CD14-positive monocyte (primary cell): ENCODE measurements at regions not wholly inside any gene's neighbourhood (a gene's known extent, or its start where the extent isn't known, plus 50 kb on each side); places are given as distances from the start of the nearest gene placed in this dataset.
A peak's percentile ranks its signal among the peaks of the same experiment; 100 is the strongest.

Experiments
- DNase-seq, 3 donors: peaks; one replicate each; pipeline ENCODE4 v3.0.0-alpha.2; 2011 to 2022
- H2AFZ ChIP-seq: 2 replicates; pipeline ENCODE4 v1.6.0; 2012; ENCODE audit warnings: mild to moderate bottlenecking, low read depth, low read length, inconsistent platforms; ENCODE audit not compliant: insufficient read depth, poor library complexity, severe bottlenecking
- H3K27ac ChIP-seq, 2 donors: 1 replicate in 1 of 2; 2 replicates in 1 of 2; pipeline ENCODE4 v1.5.1; 2012 to 2013; ENCODE audit warnings: low read length in 2 of 2, control low read depth in 1 of 2, inconsistent platforms in 1 of 2, low read depth in 1 of 2, mild to moderate bottlenecking in 1 of 2
- H3K27me3 ChIP-seq, 2 donors: one replicate each; pipeline versions ENCODE4 v1.6.0 to v1.6.1; 2011 to 2013; ENCODE audit warnings: low read length in 2 of 2; ENCODE audit not compliant: control insufficient read depth in 2 of 2, insufficient read depth in 2 of 2
- H3K36me3 ChIP-seq, 2 donors: replicated peaks in 1 of 2; 1 replicate in 1 of 2; 2 replicates in 1 of 2; pipeline versions ENCODE4 v1.5.1 to v1.6.1; 2012 to 2013; ENCODE audit warnings: low read length in 2 of 2, control low read depth in 1 of 2, inconsistent platforms in 1 of 2, mild to moderate bottlenecking in 1 of 2; ENCODE audit not compliant: insufficient read depth in 2 of 2, control insufficient read depth in 1 of 2
- H3K4me1 ChIP-seq, 2 donors: 1 replicate in 1 of 2; 2 replicates in 1 of 2; pipeline versions ENCODE4 v1.5.1 to v1.6.1; 2012 to 2013; ENCODE audit warnings: low read length in 2 of 2, control low read depth in 1 of 2, inconsistent platforms in 1 of 2, mild to moderate bottlenecking in 1 of 2, moderate library complexity in 1 of 2; ENCODE audit not compliant: insufficient read depth in 2 of 2, control insufficient read depth in 1 of 2
- H3K4me2 ChIP-seq: replicated peaks from 2 replicates; pipeline ENCODE3; 2012; ENCODE audit warnings: low read length, moderate library complexity, mild to moderate bottlenecking; ENCODE audit not compliant: poor library complexity, severe bottlenecking; ENCODE audit errors: extremely low read depth
- H3K4me3 ChIP-seq, 3 experiments: fragments of 200-600 bp in 1 of 3; sonication (generic) in 1 of 3; replicated peaks in 1 of 3; 1 replicate in 2 of 3; 2 replicates in 1 of 3; pipeline ENCODE4 v1.5.1; 2011 to 2013; ENCODE audit warnings: low read length in 3 of 3, mild to moderate bottlenecking in 3 of 3, control low read depth in 2 of 3, low read depth in 2 of 3, inconsistent platforms in 1 of 3, moderate library complexity in 1 of 3
- H3K79me2 ChIP-seq: 2 replicates; pipeline ENCODE4 v1.6.0; 2012; ENCODE audit warnings: mild to moderate bottlenecking, control low read depth, inconsistent platforms, low read length, moderate library complexity; ENCODE audit not compliant: insufficient read depth
- H3K9ac ChIP-seq: 2 replicates; pipeline ENCODE4 v1.6.0; 2017; ENCODE audit warnings: low read length, mild to moderate bottlenecking; ENCODE audit not compliant: insufficient read depth, poor library complexity, severe bottlenecking
- H3K9me3 ChIP-seq, 2 donors: replicated peaks in 1 of 2; 1 replicate in 1 of 2; 2 replicates in 1 of 2; pipeline versions ENCODE4 v1.5.1 to v1.6.1; 2012 to 2013; ENCODE audit warnings: low read length in 2 of 2, control low read depth in 1 of 2; ENCODE audit not compliant: control insufficient read depth in 1 of 2, insufficient read depth in 1 of 2
- H4K20me1 ChIP-seq: 2 replicates; pipeline ENCODE4 v1.6.0; 2012; ENCODE audit warnings: mild to moderate bottlenecking, low read length, control low read depth, moderate library complexity; ENCODE audit not compliant: insufficient read depth
- H3K27ac Mint-ChIP-seq, 7 donors: one replicate each; pipeline ENCODE4 v1.8.0; 2020; ENCODE audit warnings: mild to moderate bottlenecking in 7 of 7, mixed read lengths in 7 of 7, moderate library complexity in 6 of 7, inconsistent platforms in 2 of 7
- H3K27me3 Mint-ChIP-seq, 3 donors: one replicate each; pipeline ENCODE4 v1.8.0; 2021 to 2022; ENCODE audit warnings: low read depth in 3 of 3, mild to moderate bottlenecking in 3 of 3, mixed read lengths in 3 of 3, moderate library complexity in 3 of 3, inconsistent platforms in 1 of 3
- H3K36me3 Mint-ChIP-seq, 2 donors: one replicate each; pipeline ENCODE4 v1.8.0; 2020; ENCODE audit warnings: mixed read lengths in 2 of 2, inconsistent platforms in 1 of 2, mild to moderate bottlenecking in 1 of 2
- H3K4me1 Mint-ChIP-seq: one replicate; pipeline ENCODE4 v1.8.0; 2020; ENCODE audit warnings: mild to moderate bottlenecking, mixed read lengths
- H3K4me3 Mint-ChIP-seq, 2 donors: one replicate each; pipeline ENCODE4 v1.8.0; 2020; ENCODE audit warnings: mild to moderate bottlenecking in 2 of 2, mixed read lengths in 2 of 2, moderate library complexity in 1 of 2
- H3K9me3 Mint-ChIP-seq, 7 donors: one replicate each; pipeline ENCODE4 v1.8.0; 2020 to 2022; ENCODE audit warnings: mixed read lengths in 7 of 7, mild to moderate bottlenecking in 6 of 7, moderate library complexity in 6 of 7, inconsistent platforms in 2 of 7
- WGBS: methylation state at CpG from one replicate; pipeline ENCODE4 v1.1.5; 2013; ENCODE audit warnings: missing lambda C conversion rate; ENCODE audit not compliant: insufficient coverage; 5-methylcytosine and 5-hydroxymethylcytosine counted together
- intact Hi-C, 2 donors: fragments of 100-400 bp; cut with micrococcal nuclease; formaldehyde crosslinking; loops; one replicate each; pipeline versions ENCODE4 v1.15.0 to v1.15.1; 2023
- TF ChIP-seq, protein P1 (sequence below): fragments of 200-600 bp; IDR thresholded peaks from one replicate; pipeline ENCODE4 v1.8.0; 2022; ENCODE audit warnings: antibody characterized with exemption, mild to moderate bottlenecking

DNA sequence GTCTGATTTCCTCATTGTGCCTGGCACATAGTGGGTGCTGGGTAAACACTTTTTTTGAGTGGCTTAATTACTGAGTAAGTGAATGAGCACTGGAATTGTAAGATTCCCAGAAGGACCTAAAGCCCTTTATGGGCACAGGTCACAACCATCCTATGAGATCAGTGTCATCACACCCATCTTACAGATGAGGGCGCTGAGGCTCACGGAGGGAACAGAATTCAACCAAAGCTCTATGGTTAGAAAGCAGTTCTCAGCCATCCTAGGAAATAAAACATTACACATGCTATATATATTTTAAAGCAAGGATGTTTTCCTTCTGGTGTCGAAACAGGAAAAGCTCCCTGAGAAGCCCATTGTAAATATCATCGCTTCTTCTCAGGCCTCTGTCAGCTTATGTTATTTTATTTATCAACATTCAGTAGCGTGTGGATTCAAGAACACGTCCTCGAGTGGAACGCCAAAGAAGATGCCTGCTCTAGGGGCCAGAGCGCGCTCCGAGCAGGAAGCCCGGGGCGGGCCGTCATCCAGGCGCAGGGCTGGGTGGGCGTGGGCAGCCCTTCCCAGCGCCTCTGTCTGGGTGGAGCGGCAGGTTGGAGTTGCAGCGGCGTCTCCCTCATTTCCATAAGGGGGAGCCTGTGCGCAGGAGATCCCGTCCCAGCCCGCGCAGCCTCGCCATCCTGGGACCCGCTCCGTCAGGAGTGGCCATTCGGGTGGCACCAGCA lies 155.8 kb upstream of the SMIM23 start:
- peak overlapping the region; percentile 53 to 84 for H3K4me3 Mint-ChIP-seq
- intact Hi-C loops, result no loop called here
- Histone ChIP-seq H3K4me3 (peak overlapping the region in 2 of 3 experiments; percentile 9 to 62), H3K36me3 (no peaks in the 10 kb centered on the region), H3K9ac (peak overlapping the region; percentile 16), H3K4me1 (peaks cover 30 to 35% of the 10 kb centered on the region in 2 donors), H3K4me2 (peak overlapping the region; percentile 62), H4K20me1 (no peaks in the 10 kb centered on the region), H3K27me3 (no peaks in the 10 kb centered on the region), H3K79me2 (no peaks in the 10 kb centered on the region), H2AFZ (peak overlapping the region; percentile 68), H3K9me3 (no peaks in the 10 kb centered on the region), H3K27ac (no peak overlapping the region)
- peak in 2 of 3 donors; percentile 10 to 16 for DNase-seq
- H3K9me3 Mint-ChIP-seq, result no peaks in the 10 kb centered on the region
- 21% methylated on average over 24 of the region's 28 CpGs for WGBS
- no peaks in the 10 kb centered on the region for H3K36me3 Mint-ChIP-seq
- TF ChIP-seq, protein P1, sequence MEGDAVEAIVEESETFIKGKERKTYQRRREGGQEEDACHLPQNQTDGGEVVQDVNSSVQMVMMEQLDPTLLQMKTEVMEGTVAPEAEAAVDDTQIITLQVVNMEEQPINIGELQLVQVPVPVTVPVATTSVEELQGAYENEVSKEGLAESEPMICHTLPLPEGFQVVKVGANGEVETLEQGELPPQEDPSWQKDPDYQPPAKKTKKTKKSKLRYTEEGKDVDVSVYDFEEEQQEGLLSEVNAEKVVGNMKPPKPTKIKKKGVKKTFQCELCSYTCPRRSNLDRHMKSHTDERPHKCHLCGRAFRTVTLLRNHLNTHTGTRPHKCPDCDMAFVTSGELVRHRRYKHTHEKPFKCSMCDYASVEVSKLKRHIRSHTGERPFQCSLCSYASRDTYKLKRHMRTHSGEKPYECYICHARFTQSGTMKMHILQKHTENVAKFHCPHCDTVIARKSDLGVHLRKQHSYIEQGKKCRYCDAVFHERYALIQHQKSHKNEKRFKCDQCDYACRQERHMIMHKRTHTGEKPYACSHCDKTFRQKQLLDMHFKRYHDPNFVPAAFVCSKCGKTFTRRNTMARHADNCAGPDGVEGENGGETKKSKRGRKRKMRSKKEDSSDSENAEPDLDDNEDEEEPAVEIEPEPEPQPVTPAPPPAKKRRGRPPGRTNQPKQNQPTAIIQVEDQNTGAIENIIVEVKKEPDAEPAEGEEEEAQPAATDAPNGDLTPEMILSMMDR, result peak; percentile 26
- peaks cover 0 to 4% (median 1%) of the 10 kb centered on the region in 3 donors for H3K27me3 Mint-ChIP-seq
- peak overlapping the region in 1 of 7 donors; percentile 36 for H3K27ac Mint-ChIP-seq
- H3K4me1 Mint-ChIP-seq, result peaks cover 45% of the 10 kb centered on the region

DNA sequence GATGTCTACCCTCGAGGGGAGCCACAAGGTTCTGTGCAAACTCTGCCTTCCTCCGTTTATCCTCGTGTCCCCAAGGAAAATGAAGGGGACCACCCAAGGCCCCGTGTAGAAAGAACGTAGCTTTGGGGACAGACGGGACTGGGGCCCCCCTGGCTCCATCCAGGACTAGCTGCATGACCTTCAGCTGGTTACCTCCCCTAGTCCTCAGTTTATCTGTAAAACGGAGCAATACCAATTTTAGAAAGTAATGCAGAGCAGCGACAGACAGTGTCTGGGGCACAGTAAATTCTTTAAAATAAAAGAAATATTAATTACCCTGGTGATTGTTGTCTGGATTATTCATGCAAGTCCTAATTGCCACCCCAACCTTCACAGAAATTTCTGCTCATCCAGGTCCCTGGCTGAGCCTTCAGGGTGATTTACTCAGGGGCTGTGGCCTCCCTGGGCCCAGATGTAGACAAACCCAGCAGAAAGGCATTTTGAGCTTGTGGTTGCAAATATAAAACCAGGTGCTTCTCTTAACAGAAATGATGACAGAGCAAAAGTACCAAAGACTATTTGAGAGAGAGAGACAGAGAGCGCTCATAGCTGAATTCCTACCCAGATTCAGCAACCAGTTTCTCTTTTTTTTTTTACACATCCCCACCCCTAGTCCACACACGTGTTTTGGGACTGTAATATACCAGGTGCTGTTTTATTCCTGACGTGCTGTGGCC lies 155.1 kb upstream of the SMIM23 start:
- intact Hi-C loops, result no loop called here
- no peaks in the 10 kb centered on the region for H3K9me3 ChIP-seq
- H4K20me1 ChIP-seq, result no peaks in the 10 kb centered on the region
- peak overlapping the region; percentile 16 for H3K9ac ChIP-seq
- H2AFZ ChIP-seq, result peak overlapping the region; percentile 68
- H3K79me2 ChIP-seq, result no peaks in the 10 kb centered on the region
- peaks cover 37 to 42% of the 10 kb centered on the region in 2 donors for H3K4me1 ChIP-seq
- Mint-ChIP-seq H3K36me3 (no peaks in the 10 kb centered on the region), H3K4me1 (peaks cover 51% of the 10 kb centered on the region), H3K4me3 (peak overlapping the region; percentile 24 to 84), H3K27ac (peak overlapping the region in 1 of 7 donors; percentile 36), H3K9me3 (no peaks in the 10 kb centered on the region), H3K27me3 (peaks cover 0 to 2% (median under 1%) of the 10 kb centered on the region in 3 donors)
- no peaks in the 10 kb centered on the region for H3K27me3 ChIP-seq
- DNase-seq, result no peak
- no peaks in the 10 kb centered on the region for H3K36me3 ChIP-seq
- peak overlapping the region in 1 of 3 experiments; percentile 62 for H3K4me3 ChIP-seq
- TF ChIP-seq, protein P1, result no peak
- peak overlapping the region; percentile 62 for H3K4me2 ChIP-seq
- WGBS, result 28% methylated on average over 3 of the region's 11 CpGs
- no peak overlapping the region for H3K27ac ChIP-seq
